HG02943 (cell line): ENCODE measurements at regions not wholly inside any gene's neighbourhood (a gene's known extent, or its start where the extent isn't known, plus 50 kb on each side); places are given as distances from the start of the nearest gene placed in this dataset.

ENCODE experiments used
- ATAC-seq: cut with Tn5 transposase; IDR thresholded peaks from one replicate; pipeline ENCODE4 v1.9.1; 2021; ENCODE audit warnings: mild to moderate bottlenecking, low read depth, moderate library complexity; ENCODE audit not compliant: unreplicated experiment

DNA sequence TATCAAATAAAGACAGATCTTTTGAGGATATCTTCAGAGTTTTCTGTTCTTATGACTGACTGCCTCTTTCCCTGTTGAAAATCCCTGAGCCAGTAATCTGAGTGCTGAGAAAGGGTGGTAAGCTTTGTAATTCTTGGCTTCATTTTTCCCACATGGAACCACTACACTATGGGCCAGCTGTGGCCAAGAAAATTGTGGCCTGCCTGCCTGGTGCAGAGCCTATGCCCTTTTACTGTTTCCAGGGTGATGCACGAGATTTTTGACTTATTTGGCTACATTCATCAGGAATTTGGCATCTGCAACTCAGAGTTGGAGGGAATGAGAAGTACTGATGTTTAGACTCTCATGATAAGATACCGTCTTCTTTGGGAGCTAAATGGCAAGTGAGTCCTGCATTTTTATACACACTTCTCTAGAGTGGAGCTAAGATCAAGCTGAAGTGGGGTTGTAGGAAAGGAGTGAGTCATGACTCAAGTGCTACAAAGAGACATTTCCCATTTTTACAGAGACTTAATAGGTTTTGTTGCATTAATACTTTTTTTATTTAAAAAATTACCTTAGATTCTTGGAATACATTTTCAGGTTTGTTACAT is 328.2 kb upstream of the CDH7 start:
- ATAC-seq, result no peak

DNA sequence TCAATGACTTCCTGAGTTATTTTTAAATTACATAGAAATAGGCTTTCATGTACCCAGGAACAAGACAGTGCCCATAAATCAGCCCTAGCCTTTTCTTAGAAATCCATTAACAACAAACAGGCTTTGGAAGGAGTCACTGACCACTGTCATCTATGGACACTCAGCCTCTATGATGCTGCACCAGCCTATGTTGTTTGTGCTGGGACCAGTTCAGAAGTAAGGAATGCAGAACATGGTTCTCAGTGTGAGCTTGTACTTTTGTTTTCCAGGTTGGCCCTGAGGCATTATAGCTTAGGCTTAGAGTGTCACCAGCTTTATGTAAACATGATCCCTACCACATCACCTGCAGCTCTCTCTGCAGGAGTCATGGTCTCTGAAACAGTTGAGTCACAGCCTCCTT is 335.7 kb upstream of the CDH7 start:
- ATAC-seq, result no peak

DNA sequence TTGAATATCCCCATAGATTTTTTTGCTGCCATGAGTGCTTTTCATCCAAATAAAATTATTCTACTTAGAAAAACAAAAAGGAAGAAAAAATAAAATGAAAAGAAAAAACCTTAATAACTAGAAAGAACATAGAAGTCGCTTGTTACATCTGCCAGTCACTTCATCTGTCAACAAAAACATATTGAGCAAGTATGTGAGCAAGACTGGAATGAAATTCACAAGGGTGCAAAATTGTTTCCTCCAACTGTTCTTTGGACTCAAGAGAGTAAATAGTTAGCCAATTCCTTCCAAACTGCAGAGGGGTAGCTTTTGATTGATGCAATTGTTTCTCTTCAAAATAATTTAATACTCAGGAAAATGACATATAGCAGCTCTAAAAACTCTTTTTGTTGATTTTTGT is 336.3 kb upstream of the CDH7 start:
- no peak for ATAC-seq

DNA sequence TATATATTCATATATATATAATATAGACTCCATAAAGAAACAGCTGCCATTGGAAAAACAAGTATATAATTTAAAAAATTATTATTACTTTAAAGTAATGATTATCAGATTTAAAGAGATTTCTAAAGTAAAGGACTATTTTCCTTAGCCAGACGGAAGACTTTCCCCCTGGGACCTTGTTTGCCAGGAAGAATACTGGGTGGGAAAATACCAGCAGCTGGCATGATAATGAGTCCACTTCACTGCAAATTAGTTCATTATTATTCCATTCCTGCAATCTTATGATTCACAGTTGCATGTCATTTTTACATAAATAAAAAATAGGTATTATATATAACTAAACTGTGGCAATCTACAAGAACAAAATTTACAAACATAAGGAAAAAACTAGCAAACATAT is 339.8 kb upstream of the CDH7 start:
- ATAC-seq, result no peak

DNA sequence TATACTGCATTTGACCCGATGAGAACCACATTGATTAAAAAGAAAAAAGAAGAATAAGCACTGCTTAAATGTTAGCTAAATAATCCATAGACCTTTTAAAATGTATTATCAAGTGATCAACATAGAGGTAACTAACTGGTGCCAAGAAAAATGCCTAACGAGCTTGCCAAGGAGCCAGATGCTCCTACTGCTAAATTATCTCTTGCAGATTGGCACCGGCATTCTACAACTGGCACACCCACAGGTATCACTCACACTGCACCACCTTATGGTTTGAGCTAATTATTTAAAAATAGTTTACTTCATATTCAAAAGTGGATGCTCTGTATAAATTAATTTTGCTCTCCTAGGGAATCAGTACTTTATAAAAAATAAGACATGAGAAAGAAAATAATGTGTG is 341.6 kb upstream of the CDH7 start:
- no peak for ATAC-seq

DNA sequence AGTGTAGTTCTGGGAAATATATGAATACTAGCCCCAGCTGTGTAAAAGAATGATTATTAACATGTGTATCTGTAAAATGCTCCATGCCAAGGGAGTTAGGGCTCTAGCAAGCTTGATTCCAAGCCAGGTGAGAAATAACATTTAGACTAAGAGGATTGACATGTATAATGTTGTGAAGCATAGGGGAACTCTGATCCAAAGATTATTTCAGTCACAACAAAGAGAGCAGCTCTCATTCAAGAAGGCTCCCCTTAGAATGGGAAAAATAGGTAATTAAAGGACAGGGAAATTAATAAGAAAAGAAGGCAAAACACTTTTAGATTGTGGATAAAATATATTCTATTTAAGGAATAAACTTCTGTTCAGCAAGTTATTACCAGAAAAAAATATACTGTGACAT is 347.3 kb upstream of the CDH7 start:
- ATAC-seq, result no peak

DNA sequence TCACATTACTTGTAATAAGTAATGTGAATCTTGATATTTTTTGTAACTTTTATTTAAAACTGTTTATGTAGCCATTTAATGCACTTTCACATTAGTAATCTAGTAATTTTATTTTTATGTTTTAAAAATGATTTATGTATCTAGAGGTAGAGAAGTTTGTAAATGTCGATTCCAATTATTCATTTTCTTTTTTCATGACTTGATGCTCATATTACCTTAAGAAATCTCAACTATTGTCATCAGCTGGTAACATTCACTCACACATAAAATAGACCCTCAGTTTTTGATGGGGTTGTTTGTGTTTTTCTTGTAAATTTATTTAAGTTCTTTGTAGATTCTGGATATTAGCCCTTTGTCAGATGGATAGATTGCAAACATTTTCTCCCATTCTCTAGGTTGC is 351.7 kb upstream of the CDH7 start:
- ATAC-seq, result no peak

DNA sequence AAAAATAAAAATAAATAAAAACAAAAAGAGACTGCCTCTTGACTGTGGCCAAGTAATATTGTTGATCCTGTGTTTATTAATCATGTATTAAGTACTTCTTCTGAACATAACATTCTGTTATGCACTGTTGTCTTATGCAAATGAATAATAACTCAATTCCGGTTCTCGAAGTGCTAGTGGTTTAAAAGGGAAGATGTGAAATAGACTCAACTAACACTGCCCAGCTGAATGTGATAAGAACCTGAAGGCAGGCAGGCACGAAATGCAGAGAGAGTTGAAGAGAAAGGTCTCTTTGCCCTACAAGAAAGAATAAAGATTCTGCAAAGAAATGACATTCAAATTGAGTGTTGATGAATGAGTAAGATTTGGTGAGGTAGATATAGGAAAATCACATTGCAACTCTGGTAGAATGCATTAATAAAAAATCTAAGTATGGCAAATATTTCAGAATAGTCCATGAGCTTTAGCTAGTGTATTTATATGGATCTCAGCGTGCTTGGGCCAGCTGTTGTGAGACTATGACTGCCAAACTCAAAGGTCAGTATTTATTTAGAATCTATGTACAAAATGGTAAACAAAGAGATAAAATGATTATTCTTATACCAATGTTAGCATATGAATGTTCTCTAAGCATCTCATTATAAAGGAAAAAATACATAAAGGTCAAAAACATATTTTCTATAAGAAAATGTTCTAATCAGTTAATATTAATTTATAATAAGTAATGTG is 352.3 kb upstream of the CDH7 start:
- no peak for ATAC-seq

DNA sequence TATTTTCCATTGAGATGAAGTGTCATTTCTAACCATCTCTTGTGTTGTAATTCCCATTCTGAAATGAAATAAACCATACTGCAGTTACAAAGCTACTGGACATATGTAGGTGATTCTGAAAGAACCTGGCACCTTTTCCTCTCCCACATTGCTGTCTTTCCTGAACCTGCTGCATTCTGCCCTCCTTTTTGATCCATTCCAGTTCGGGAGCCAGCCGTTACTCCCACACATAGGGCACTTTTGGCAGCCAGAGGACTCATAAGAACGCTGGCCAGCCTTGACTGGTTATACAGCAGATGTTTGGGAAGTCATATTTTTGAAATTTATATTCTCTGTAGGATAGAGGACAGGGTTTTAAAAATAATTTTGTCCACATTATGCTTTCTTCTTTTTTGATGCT is 369.8 kb upstream of the CDH7 start:
- no peak for ATAC-seq

DNA sequence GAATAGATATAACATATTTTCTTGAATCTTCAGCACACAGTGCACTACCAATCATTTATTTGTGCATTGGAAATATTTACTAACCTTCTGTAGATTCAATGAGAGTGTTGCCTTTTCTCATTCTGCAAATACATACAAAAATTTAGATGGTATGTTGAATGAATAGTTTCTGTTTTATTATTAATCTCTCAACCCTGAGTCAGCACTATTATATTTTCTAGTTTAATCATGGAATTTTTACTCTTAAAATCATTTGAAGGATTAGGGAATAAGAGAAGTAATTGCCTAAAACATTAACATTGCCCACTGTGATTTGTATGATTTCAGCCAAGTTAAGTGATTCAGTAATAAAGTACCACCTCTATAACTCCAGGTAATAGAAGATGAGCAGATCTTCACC is 370.2 kb upstream of the CDH7 start:
- ATAC-seq, result no peak

DNA sequence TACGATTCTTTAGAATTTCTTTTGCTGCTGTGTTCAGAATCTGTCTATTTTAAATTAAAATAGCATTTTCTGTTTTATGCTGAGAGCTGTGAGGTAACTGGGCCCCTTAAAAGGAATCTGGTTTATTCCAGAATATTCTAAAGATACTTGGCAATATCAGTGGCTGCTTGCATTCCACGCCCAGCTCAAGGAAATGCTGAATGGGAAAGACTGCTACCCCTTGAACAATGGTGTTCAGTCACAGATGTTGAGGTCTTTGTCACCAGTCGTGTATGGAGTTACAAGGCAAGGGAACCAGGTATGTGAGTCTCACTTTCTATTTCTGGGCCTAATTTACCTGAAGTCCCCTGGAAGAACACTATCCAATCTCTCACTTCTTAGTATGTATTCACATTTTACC is 377.9 kb upstream of the CDH7 start:
- no peak for ATAC-seq

DNA sequence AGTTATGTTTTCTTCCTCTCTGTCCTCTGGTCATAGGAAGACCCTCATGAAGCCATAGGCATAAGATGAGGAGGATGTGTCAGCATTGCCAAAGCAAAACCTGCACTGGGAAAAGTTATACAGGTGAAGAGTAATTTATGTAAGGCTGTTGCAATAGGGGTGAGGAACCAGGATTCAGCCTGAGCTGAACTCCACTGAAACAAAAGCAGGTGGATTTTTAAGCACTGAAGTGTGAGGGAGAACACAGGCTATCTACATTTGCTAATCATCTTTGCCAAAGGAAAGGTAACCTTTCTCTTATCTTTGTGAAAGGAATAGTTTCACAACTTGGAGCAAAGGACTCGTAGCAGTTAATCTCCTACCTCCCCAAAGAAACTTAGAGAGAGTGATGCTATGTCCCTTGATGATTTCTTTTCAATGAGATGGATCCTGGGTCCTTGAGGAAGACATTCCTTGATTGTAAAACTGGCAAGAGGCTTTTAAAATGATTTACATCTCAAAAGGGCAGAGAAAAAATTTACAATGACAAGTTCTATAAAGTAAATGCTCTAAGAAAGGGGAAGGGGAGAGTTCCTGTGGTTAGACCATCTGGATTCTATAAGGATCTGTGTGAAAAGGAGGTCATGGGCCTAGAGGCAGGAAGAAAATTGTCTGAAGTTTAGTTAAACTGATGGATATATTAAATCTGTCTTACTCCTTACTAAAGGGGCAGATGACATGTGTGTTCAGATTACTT is 385.4 kb upstream of the CDH7 start:
- ATAC-seq, result no peak

DNA sequence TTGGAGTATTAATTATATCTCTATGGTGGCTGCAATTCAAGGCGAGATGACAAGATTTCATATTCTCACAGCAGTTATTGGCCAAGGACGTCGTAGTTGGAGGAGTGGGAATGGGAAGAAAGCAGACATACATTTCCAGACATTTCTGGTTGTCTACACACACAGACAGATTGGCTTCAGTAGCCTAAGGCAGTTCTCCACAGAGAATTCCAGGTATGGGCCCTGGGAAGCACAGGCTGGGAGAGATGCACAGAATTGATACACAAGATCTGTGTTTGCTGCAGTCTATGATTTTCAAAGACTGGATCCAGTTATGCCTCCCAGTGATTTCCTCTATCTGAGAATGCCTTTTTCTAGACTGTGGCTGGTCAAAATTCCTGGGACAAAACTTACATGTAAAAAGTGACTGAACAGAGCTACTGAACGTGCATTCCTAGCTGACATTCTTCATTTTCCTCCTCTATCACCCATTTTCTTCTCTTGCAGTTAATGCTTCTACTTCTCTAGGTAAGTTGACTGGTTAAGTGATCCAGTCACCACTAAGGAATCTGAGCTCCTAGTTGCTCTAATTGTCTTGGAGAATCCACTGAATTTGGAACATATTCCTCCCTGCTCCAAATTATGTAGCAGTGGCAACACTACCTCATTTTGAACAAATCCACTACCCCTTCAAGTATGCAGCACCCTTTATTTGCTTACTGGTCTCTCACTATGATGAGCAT is 386.7 kb upstream of the CDH7 start:
- no peak for ATAC-seq

DNA sequence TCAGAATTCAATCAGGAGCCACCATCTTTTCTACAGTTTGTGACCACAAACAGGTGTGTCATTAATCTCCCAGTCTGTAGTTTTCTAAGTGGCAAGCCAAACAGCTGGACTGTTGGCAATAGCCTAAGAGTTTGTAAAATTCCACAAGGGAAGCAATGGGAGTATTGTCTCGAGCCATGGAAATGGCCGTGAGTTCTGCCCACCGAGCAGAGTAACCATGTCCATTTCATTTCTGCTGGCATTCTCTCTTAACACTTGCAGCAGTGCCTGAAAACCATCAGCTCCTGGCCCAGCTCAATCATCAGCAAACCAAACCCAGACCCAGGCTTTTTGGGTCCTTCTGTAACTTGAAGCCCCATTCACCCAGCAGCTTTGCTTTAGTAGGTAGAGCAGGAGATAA is 387.8 kb upstream of the CDH7 start:
- ATAC-seq, result no peak

DNA sequence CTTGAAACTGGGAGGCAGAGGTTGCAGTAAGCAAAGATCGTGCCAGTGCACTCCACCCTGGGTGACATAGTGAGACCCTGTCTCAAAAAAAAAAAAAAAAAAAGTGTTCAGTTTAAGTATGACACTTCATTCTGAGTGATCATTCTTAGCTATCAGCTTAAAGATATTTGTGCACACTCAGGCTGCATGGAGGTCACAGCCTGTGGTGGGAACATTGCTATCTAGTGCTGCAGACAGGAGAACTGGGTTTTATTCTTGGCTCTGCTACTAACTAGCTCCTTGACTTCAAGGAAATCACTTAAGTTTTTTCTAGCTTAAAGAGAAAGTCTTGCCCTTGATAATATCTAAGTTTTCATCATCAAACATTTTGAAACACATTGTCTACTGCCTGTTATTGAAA is 391.3 kb upstream of the CDH7 start:
- no peak for ATAC-seq

DNA sequence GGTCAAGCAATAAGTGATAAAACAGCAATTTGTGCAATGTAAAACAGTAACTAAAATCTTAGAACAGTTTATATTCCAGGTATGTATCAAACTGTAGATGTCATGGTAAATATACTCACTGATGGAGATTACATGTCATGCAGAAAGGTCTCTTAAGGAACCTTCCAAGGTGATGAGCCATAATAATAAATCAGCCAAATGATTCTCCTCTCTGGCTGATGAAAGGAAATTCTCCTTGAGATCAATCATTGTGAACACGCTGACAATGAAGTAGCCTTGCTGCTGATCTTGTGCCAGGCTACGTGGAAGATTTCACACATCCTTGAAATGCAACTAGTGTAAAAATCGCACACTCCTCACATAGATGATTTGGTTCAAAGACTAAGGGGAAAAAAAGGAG is 392.5 kb upstream of the CDH7 start:
- no peak for ATAC-seq

DNA sequence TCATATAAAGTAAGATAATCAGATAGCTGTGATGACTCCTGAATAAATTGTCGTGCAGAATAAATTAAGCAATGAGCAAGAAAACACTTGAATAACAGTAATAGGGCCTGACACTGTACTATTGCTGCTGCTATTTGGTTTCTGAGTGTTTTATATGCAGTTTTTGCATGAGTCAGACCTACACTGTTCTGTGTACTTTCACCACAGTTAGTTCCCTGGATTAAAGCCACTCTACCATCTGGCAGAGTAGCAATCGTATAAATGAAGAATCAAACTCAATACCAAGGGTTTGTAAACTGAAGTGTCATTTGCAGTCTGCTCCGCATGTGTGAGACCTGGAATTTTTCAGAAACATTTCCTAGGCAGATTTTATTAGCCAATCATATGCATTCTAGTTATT is 398.6 kb upstream of the CDH7 start:
- ATAC-seq, result no peak

DNA sequence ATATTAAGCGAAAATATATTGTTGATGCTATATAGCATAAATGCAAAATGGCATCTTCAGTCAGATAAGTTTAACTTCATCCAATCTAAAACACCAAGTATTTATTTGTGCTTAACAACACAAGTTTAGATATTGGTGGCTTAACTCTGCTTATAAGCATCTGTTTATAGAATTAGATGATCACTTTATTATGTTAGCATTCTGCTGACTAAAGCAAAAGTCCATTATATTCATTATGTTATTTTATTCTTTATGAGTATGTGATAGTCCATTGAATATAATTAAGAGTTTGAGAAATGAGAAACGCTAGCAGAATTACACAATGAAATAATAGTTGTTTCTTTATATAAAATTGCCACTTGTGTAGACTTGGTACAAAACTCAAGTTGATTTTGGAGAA is 401.2 kb upstream of the CDH7 start:
- ATAC-seq, result no peak

DNA sequence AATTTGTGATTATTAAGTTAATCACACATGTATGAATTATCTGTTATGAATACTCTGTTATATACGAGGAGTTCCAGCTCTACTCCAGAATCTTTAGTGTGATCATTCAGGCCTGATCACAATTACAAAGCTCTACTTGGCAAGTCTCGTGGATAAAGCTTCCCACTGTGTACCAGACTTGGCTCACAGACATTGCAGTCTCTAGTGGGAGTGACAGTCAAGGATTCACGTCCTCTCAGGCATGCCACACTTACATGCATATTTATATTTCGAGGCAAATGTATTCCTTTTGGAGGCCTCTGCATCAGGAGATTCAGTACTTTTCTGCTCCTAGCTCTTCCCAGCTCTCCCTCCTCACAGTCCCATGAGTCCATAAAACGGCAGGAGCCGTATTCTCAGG is 403.4 kb upstream of the CDH7 start:
- ATAC-seq, result no peak

DNA sequence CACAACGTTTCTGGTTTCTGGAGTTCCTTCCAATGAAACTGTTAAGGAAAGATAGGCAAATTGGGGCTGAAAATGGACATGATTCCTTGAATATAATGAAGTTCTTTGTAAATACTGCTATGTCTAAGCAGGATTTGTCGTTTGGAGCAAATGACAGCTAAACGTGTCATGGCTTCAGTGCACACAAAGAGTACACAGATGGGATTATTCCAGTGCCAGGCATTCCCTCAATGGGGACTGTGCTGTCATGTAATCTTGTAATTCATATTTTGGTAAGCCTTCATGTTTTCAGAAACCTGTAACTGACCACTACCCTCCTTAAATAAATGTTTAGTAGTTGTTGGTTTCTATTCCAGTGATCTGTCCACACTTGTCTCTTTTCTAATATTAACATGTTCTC is 404.7 kb upstream of the CDH7 start:
- no peak for ATAC-seq

DNA sequence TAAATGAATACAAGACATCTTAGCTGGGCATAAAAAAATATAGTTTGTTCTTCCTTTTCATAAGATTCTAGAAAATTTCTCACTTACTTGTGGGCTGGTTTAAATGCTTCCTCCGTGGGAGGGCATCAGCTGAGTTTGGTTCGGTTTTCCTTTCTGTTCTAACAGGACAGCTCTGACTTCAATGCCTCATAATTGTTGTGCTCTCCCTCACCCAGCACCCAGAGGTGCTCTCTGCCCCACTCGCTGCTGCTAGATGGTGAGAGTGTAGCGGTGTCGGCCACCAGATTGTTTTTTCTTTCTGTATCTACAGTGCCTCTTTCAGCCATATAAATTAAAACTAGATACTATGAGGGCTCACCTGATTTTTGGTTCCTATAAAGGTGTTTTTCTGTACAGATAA is 407.2 kb upstream of the CDH7 start:
- ATAC-seq, result no peak
